ENCODE measurements at regions not wholly inside any gene's neighbourhood (a gene's known extent, or its start where the extent isn't known, plus 50 kb on each side); places are given as distances from the start of the nearest gene placed in this dataset.

GRCh38 chr22:27192135-27192829 lies 534.9 kb downstream of the MIAT start:
- no peak for DNase-seq
- in situ Hi-C loops (cut with MboI; ENCODE audit: low pct_unique_long_range_greater_than_20kb, low sequenced_read_pairs): no loop called here

- in situ Hi-C loops (cut with MboI; ENCODE audit: low pct_unique_long_range_greater_than_20kb, low sequenced_read_pairs): no loop called here
Observed at GRCh38 chr22:27193215-27193614, 535.8 kb downstream of the MIAT start.

DNA sequence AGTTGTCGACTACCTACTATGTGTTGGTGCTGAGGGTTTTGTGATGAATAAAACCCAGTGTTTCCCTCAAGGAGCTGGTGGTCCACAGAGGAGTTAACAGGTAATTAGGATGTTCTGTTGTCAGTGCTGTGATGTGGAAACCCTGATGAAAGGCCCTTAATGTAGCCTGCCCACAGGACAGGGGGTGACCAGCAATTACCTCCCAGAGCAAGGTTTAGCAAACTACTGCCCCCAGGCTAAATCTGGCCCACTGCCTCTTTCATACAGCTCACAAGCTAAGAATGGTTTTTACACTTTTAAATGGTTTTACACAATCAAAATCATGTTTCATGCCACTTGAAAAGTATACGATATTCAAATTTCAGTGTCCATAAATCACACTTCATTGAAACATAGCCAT lies 536.2 kb downstream of the MIAT start:
- in situ Hi-C loops (cut with MboI; ENCODE audit: low pct_unique_long_range_greater_than_20kb, low sequenced_read_pairs): no loop called here
- DNase-seq: no peak

More at GRCh38 chr22:27193215-27193614, 535.8 kb downstream of the MIAT start:
- DNase-seq: no peak

DNA sequence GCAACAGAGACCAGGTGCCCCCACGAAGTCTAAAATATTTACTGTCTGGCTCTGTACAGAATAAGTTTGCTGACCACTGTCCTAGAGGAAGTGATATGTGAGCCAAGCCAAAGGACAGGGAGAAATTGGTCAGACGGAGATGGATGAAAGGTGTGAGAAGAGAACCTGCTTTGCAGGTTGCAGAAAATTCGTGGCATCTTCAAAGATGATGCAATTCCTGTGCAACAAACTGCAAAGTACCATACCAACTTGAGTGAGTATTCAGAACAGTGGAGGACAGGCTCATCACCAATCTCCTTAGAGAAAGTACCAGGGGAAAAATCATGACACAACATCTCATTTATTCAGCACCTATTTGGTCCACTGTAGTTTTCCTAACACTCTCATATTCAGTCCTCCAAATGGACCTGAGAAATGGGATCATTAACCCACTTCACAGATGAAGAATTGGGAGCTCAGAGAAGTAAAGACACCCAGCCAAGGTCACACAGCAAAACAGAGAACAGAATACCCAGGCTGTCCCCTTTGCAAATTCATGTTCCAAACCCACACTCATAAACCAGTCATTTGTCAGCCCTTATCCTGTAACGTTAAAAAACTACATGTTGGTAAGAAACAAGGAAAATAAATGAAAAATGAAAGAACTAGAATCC lies 536.8 kb downstream of the MIAT start:
- no peak for DNase-seq
- in situ Hi-C loops (cut with MboI; ENCODE audit: low pct_unique_long_range_greater_than_20kb, low sequenced_read_pairs): no loop called here

DNA sequence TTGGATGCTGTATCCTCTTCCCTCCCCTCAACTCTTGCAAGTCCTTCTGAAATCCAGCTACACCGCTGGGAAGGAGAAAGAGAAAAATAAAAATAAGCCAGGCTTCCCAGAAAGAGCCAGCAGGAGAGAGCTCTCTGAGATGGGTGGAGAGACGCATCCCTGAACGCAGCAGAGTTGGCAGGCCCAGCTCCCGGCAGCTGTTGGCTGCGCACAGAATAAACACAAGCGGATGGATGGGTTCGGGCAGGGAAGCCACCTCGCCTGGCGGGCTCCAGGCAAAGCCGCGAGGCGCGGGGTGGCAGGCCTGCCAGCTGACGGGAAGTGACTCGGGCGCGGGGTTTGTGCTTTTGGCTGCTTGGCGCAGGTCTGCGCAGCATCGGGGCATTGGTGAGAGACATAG lies 537.7 kb downstream of the MIAT start:
- DNase-seq: no peak
- in situ Hi-C loops (cut with MboI; ENCODE audit: low pct_unique_long_range_greater_than_20kb, low sequenced_read_pairs): no loop called here

- in situ Hi-C loops (cut with MboI; ENCODE audit: low pct_unique_long_range_greater_than_20kb, low sequenced_read_pairs): no loop called here
Observed at GRCh38 chr22:27195494-27195893, 538.1 kb downstream of the MIAT start.

GRCh38 chr22:27196606-27197005 lies 539.2 kb downstream of the MIAT start:
- in situ Hi-C loops (cut with MboI; ENCODE audit: low pct_unique_long_range_greater_than_20kb, low sequenced_read_pairs): no loop called here
- DNase-seq: no peak

More at GRCh38 chr22:27195494-27195893, 538.1 kb downstream of the MIAT start:
- no peak for DNase-seq

DNA sequence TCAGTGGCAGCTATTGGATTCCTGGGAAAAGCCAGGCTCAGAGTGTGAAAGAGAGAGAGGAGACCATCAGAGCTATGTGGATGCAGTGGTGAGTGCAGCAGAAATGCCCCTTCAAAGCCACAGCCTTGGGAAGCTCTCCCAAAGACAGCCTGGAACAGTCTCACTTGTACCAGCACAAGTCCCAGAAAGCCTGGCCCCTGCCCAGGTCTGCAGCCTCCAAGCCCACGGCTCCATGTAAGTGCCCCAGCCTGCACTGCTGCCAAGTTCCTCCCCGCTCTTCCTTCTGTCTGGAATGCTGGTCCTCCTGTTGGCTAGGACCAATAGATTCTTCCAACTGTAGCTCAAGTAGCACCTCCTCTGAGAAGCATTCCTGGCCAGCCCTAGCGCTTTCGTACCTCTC lies 539.7 kb downstream of the MIAT start:
- DNase-seq: no peak
- in situ Hi-C loops (cut with MboI; ENCODE audit: low pct_unique_long_range_greater_than_20kb, low sequenced_read_pairs): no loop called here

GRCh38 chr22:27197618-27198017 lies 540.2 kb downstream of the MIAT start:
- DNase-seq: no peak
- in situ Hi-C loops (cut with MboI; ENCODE audit: low pct_unique_long_range_greater_than_20kb, low sequenced_read_pairs): no loop called here

DNA sequence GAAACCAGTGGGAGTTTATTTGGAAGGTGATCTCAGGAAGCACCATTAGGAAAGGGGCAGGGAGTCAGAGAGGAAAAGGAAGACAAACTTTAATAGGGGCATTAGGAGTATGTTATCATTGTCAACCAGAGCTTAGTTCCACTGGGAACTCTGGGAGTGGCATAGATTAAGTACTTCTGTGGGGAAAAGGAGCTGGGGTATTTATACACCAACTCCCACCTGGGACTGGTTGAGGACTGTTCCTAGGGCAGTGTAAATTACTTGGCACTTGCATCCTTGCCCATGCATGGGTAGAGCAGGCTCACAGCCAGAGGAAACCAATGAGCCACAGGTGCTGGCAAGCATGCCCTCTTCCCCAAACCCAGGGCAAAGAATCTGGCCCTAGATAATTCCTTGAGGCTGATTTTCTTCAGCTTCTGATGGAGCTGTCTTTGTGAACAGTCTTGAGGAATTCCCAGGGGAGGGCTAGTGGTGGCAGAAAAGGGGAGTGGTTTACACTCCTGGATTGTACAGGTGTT lies 541.2 kb downstream of the MIAT start:
- in situ Hi-C loops (cut with MboI; ENCODE audit: low pct_unique_long_range_greater_than_20kb, low sequenced_read_pairs): no loop called here
- no peak for DNase-seq

DNA sequence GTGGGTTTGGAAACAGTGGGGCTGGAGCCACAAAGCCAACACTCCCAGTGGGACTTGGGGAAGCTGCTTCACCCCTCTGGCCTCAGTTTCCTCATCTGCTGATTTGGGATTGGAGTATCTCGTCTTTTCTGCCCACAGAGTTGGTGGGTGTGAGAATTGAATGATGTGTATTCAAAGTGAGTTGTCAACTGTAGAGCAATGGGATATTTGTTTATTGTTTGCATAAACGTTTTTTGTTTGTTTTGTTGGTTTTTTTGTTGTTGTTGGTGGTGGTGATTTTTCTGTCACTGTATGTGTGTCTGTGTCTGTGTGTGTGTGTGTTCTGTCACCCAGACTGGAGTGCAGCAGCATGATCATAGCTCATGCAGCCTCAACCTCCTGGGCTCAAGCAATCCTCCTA lies 542.0 kb downstream of the MIAT start:
- no peak for DNase-seq
- in situ Hi-C loops (cut with MboI; ENCODE audit: low pct_unique_long_range_greater_than_20kb, low sequenced_read_pairs): no loop called here

GRCh38 chr22:27201276-27201675 lies 543.9 kb downstream of the MIAT start:
- in situ Hi-C loops (cut with MboI; ENCODE audit: low pct_unique_long_range_greater_than_20kb, low sequenced_read_pairs): no loop called here

GRCh38 chr22:27201741-27202140 lies 544.4 kb downstream of the MIAT start:
- no peak for DNase-seq
- in situ Hi-C loops (cut with MboI; ENCODE audit: low pct_unique_long_range_greater_than_20kb, low sequenced_read_pairs): no loop called here

More at GRCh38 chr22:27201276-27201675, 543.9 kb downstream of the MIAT start:
- DNase-seq: no peak

DNA sequence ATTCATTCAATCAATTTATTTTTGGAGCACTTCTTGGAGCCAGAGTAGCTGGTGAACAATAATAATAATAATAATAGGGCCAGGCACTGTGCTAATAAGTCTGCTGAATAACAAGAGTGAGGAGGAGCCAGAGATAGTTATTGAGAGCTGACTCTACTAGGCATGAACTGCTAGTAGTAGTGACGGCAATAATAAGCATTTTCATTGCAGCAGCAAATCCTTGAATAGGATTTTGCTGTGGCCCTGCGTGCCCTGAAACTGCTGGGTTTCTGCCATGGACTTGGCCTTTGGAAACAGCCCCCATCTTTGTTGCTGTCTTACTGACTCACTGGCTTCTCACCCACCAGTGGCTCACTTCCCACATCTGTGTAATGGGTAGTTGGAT lies 545.9 kb downstream of the MIAT start:
- in situ Hi-C loops (cut with MboI; ENCODE audit: low pct_unique_long_range_greater_than_20kb, low sequenced_read_pairs): no loop called here
- DNase-seq: no peak

GRCh38 chr22:27204280-27204679 lies 546.9 kb downstream of the MIAT start:
- no peak for DNase-seq
- in situ Hi-C loops (cut with MboI; ENCODE audit: low pct_unique_long_range_greater_than_20kb, low sequenced_read_pairs): no loop called here

DNA sequence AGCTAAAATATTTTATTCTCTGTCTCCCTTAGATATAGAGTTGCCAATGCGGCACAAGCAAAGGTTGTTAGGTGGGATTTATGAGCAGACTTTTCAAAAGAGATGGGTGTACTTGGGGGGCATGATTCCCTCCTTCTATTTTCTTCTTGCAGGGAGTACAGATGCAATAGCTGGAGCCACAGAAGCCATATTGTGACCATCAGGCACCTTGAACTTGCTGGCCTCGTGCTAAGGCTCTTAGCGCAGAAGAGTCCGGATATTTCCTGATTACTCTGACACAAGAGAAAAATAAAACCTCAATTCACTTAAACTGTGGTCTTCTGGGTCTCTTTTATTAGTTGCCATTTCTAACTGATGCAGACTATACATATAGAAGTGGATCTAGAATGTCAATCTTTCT lies 547.4 kb downstream of the MIAT start:
- no peak for DNase-seq
- in situ Hi-C loops (cut with MboI; ENCODE audit: low pct_unique_long_range_greater_than_20kb, low sequenced_read_pairs): no loop called here

DNA sequence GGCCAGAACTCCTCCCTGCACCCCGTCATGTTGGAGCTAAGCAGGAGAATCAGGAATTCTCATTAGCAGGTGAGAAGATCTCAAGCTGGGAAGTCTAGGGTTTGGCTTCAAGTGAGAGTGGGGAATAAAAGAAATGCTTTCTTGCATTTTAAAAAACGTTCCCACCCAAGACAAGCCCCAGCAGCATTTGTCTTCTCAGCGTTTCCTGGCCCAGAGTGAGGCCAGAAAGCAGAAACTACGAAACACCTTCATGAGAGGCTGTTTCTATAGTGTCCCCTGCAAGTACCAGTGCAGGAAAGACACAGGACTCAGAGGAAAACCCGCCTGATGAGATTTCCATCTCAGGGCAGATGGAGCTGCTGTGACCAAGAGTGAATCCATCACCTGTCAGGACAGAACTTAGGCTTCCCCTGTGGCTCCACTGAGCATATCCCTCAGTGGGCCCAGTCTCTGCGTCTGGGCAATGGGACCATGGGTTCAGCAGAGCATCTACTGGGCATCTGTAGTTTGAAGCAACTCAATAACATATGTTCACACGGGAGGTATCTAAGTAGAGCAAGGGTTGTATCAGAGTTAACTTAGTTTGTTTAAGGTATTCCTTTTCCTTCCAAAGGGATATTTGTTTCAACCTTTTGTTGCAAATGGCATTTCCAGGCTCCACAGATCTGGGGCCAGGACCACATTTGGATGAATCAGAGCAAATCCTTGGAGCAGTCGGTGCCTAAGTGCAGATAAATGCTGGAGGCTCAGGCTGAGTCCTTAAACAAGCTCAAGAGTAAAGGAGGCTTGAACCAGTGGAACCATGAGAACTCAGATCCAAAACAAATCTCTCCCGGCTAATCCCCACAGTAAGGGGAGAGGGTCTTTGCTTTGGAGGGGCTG lies 548.3 kb downstream of the MIAT start:
- DNase-seq: no peak
- in situ Hi-C loops (cut with MboI; ENCODE audit: low pct_unique_long_range_greater_than_20kb, low sequenced_read_pairs): no loop called here

DNA sequence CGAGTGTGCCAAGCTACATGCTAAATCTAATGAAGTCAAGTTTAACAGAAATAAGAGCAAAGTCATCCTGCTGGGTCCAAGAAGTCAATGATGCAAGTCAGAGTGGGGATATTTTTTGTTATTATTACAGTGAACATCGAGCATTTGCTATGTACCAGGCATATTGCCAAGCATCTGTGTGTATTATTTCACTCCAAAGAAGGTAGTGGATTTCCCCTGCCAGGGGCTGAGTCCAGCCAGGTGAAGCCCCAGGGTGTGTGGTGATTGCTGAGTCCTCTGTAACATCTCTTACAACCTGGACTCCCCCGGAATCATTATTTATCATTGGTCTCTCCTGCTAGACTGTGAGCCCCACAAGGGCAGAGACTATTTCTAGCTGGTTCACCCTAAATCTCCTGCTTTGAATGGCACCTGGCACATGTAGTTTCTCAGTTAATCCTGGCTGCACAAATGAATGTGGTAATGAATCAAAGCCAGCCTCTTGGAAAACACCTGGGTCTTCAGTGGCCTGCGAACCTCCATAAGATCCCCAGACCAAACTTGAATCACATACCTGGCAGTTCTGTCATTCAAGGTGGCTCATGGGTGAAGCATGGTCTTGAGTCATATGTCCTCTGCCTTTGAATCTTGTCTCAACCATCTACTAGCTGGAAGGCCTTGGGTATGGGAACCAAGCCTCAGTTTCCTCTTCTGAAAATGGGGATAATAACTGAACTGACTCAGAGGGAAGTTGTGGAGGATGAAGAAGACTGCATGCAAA lies 549.2 kb downstream of the MIAT start:
- no peak for DNase-seq
- in situ Hi-C loops (cut with MboI; ENCODE audit: low pct_unique_long_range_greater_than_20kb, low sequenced_read_pairs): no loop called here

DNA sequence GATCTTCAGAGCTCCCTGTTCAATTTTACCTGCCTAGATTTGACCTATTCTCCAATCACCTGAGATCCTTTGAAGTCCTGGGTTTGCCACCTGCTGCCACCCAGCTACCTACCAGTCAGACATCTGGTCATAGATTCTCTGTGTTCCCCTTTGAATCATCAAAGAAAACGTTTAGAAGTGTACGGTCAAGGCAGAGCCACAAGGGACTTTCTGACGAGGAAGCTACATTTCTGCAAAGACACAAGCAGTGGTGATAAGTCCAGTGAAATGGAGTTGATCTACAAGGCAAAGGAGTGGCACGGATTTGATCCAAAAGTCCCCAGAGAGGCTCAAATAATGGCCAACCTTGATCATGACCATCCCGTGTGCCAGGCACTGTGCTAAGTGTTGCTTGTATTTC lies 549.9 kb downstream of the MIAT start:
- in situ Hi-C loops (cut with MboI; ENCODE audit: low pct_unique_long_range_greater_than_20kb, low sequenced_read_pairs): no loop called here

More for the DNA sequence above, 549.9 kb downstream of the MIAT start:
- DNase-seq: no peak
